ENCODE measurements at regions not wholly inside any gene's neighbourhood (a gene's known extent, or its start where the extent isn't known, plus 50 kb on each side); places are given as distances from the start of the nearest gene placed in this dataset.
A peak's percentile ranks its signal among the peaks of the same experiment; 100 is the strongest.

DNA sequence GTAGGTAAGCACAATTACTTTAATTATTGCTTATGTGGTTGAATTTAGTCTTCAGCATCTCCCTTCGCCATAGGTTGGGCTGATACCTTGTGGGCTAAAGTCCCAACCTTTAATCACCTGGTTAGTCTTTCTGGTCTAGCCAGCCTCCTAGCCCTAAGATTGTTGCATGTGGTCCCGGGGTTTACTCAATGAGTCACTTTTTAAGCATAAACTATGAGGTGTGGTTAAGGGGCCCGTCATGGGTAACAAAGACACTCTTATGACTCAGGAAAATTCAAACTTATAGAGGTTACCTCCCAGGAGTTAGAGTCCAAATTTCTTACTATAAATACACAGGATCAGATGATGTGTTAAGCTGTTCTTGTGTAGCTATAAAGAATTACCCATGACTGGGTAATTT is 841.6 kb downstream of the TRIB2 start:
- TF ChIP-seq, protein P1, sequence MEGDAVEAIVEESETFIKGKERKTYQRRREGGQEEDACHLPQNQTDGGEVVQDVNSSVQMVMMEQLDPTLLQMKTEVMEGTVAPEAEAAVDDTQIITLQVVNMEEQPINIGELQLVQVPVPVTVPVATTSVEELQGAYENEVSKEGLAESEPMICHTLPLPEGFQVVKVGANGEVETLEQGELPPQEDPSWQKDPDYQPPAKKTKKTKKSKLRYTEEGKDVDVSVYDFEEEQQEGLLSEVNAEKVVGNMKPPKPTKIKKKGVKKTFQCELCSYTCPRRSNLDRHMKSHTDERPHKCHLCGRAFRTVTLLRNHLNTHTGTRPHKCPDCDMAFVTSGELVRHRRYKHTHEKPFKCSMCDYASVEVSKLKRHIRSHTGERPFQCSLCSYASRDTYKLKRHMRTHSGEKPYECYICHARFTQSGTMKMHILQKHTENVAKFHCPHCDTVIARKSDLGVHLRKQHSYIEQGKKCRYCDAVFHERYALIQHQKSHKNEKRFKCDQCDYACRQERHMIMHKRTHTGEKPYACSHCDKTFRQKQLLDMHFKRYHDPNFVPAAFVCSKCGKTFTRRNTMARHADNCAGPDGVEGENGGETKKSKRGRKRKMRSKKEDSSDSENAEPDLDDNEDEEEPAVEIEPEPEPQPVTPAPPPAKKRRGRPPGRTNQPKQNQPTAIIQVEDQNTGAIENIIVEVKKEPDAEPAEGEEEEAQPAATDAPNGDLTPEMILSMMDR (IDR thresholded peaks at IDR 0.05; ENCODE audit: insufficient read depth, missing control alignments) = no peak
- no peak for FAIRE-seq

DNA sequence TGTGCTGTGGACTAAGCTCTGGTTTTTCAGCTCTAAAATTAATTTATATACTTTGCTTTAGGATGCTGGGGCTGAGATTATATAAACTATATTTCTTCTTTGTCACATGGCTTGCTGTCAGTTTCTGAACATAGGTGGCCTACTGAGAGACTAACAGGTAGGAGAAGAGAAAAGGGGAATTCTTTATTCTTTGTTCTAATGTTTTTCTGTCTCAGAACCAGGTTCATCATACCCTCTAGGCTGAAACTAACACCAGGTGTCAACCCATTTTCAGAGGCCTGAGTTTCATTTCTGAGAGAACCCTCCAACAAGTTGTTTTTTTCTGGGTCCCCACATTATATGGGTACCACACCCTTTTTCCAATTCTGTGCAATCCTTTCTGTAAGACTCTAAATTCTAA is 843.6 kb downstream of the TRIB2 start:
- DNase-seq (ENCODE audit: insufficient read length, low spot score) = no peak
- no peak for FAIRE-seq
- TF ChIP-seq, protein P1 (IDR thresholded peaks at IDR 0.05; ENCODE audit: insufficient read depth, missing control alignments) = no peak

More for the DNA sequence above, 841.6 kb downstream of the TRIB2 start:
- DNase-seq (ENCODE audit: insufficient read length, low spot score) = no peak

DNA sequence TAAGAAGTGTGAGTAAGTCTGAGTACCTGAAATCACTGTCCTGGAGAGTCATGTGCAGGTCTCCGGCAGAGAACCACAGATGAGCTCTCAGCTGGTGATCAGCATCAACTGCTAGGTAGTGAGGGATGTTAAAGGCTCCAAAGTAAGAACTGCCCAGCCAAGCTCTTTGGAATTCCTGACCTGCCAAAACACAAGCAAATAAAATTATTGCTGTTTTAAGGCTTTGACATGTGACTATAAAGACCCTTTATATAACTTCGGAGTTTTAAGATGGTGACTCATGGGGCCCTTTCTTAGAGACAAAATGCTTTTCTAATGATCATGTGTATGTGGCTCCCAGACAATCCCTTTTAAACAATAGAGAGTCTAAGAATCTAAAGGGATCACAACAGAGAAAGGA is 855.7 kb downstream of the TRIB2 start:
- no peak for FAIRE-seq
- DNase-seq (ENCODE audit: insufficient read length, low spot score) = no peak
- TF ChIP-seq, protein P1 (IDR thresholded peaks at IDR 0.05; ENCODE audit: insufficient read depth, missing control alignments) = no peak

DNA sequence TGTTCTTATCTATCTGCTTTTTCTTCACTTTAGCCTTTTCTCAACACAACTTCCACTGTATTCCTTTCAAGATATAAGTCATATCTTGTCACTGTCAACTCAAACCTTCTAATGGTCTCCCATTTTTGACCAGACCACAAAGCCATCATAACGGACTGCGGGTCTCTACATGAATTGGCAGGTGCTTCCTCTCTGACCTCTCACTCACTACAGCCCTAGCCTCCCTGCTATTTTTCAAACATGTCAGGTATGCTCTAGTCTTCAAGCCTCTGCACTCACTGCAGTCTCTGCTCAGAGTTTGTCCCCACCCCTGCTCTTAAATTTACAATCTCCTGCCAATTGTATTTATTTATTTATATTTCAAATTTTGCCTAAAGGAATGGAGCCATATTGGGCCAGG is 858.1 kb downstream of the TRIB2 start:
- TF ChIP-seq, protein P1 (IDR thresholded peaks at IDR 0.05; ENCODE audit: insufficient read depth, missing control alignments) = no peak
- DNase-seq (ENCODE audit: insufficient read length, low spot score) = no peak
- no peak for FAIRE-seq

DNA sequence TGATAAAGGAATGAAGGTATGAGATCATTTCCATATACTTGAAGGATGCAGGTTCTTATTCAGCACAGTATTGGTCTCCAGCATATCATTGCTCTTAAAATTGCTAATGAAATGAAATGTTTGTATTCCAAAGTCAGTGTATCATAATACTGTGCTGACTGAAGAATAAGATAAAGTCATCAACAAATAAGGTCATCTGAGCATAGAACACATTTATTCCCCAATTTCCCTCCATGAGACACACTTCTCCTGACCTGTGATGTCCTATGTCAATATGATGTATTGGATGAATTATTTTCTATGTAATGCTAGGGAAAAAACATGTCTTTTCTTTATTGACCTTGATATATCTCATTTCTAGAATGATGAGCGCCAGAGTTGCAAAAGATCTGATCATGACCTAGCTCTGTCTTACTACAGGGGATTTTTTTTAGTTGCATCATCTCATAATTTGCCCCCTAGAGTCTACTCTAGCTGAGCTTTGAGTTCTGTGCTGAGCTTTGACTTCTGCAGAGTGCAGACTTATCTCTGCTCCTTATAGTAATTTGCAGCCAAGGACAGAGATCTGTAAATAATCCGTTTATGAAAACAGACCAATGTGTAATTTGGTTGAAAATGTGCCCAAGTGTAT is 859.8 kb downstream of the TRIB2 start:
- FAIRE-seq = no peak
- TF ChIP-seq, protein P1 (IDR thresholded peaks at IDR 0.05; ENCODE audit: insufficient read depth, missing control alignments) = no peak
- DNase-seq (ENCODE audit: insufficient read length, low spot score) = no peak

DNA sequence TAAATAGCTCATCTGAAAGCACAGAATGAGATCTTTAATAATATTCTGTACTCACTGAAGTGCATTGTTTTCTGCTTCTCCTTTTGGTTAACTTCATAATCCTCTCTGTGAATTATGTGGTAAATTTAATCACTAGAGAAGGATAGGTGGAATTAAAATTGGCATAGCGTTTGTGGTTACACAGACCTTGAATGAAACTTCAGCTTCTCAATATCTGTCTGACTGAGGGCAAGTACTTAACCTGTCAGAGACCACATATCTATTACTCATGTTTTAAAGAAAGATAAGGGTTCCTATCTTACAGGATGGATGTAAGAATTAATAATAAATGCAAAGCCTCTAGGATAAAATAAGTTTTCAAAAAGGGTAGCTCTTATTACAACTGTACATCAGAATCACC is 861.8 kb downstream of the TRIB2 start:
- TF ChIP-seq, protein P1 (IDR thresholded peaks at IDR 0.05; ENCODE audit: insufficient read depth, missing control alignments) = no peak
- DNase-seq (ENCODE audit: insufficient read length, low spot score) (no peak), FAIRE-seq (peak; percentile 66)

DNA sequence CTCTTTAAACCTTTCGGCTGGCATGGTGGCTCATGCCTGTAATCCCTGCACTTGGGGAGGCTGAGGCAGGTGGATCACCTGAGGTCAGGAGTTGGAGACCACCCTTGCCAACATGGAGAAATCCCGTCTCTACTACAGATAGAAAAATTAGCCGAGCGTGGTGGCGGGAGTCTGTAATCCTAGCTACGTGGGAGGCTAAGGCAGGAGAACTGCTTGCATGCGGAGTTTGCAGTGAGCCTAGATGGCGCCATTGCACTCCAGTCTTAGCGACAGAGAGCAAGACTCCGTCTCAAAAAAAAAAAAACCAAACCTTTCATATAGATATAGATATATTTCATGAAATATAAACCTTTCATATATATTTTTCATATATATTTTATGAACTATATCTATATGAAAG is 864.7 kb downstream of the TRIB2 start:
- TF ChIP-seq, protein P1 (IDR thresholded peaks at IDR 0.05; ENCODE audit: insufficient read depth, missing control alignments) = peak; percentile 25
- DNase-seq (ENCODE audit: insufficient read length, low spot score) (no peak), FAIRE-seq (no peak)

Measured in D721Med (cell line).